Heart left ventricle (tissue), 16 donors: ENCODE measurements at regions not wholly inside any gene's neighbourhood (a gene's known extent, or its start where the extent isn't known, plus 50 kb on each side); places are given as distances from the start of the nearest gene placed in this dataset.

Experiments used
- ATAC-seq, 4 donors: fragments of 200-7000 bp; cut with Tn5 transposase; one replicate each; pipeline ENCODE4 v1.9.1; 2020 to 2022; ENCODE audit warnings: moderate library complexity in 4 of 4, mild to moderate bottlenecking in 3 of 4, moderate number of reproducible peaks in 1 of 4
- DNase-seq, 5 donors: peaks; one replicate each; pipeline ENCODE4 v3.0.0-alpha.2; 2020
- H3K27ac ChIP-seq, 12 donors: fragments of 200-600 bp; sonication (generic) in 4 of 12; one replicate each; pipeline versions ENCODE4 v1.5.0 to v1.8.0; 2016 to 2022; ENCODE audit warnings: mild to moderate bottlenecking in 2 of 12
- H3K27me3 ChIP-seq, 9 donors: fragments of 200-600 bp; sonication (generic) in 2 of 9; one replicate each; pipeline versions ENCODE4 v1.5.1 to v1.8.0; 2016 to 2022; ENCODE audit warnings: mild to moderate bottlenecking in 3 of 9
- H3K36me3 ChIP-seq, 9 donors: fragments of 200-600 bp; sonication (generic) in 2 of 9; one replicate each; pipeline versions ENCODE4 v1.5.0 to v1.8.0; 2018 to 2022; ENCODE audit warnings: mild to moderate bottlenecking in 2 of 9
- H3K4me1 ChIP-seq, 12 donors: fragments of 200-600 bp; sonication (generic) in 4 of 12; one replicate each; pipeline versions ENCODE4 v1.5.0 to v1.8.0; 2016 to 2022; ENCODE audit warnings: mild to moderate bottlenecking in 3 of 12
- H3K4me3 ChIP-seq, 12 donors: fragments of 200-600 bp; sonication (generic) in 4 of 12; one replicate each; pipeline versions ENCODE4 v1.5.0 to v1.8.0; 2017 to 2022; ENCODE audit warnings: mild to moderate bottlenecking in 9 of 12, moderate library complexity in 4 of 12
- H3K9me3 ChIP-seq, 12 donors: fragments of 200-600 bp; sonication (generic) in 4 of 12; one replicate each; pipeline versions ENCODE4 v1.5.0 to v1.8.0; 2016 to 2022; ENCODE audit warnings: mild to moderate bottlenecking in 1 of 12
- POLR2A ChIP-seq, 2 donors: fragments of 450-650 bp; IDR thresholded peaks; one replicate each; pipeline ENCODE4 v1.6.1; 2017; ENCODE audit warnings: antibody characterized with exemption in 2 of 2, mild to moderate bottlenecking in 2 of 2, moderate library complexity in 2 of 2
- WGBS, 4 donors: extraction: QIAGEN DNeasy Blood & Tissue Kit in 2 of 4; methylation state at CpG; one replicate each; pipeline versions ENCODE4 v1.1.5 to v1.1.7; 2013 to 2018; 5-methylcytosine and 5-hydroxymethylcytosine counted together
- intact Hi-C, 10 donors: fragments of 100-400 bp; cut with DNase I; formaldehyde crosslinking; loops; one replicate each; pipeline versions ENCODE4 v1.11.1 to v1.14.2; 2022
- TF ChIP-seq, protein P1 (sequence below), 12 donors: fragments of 200-600 bp; sonication (generic) in 4 of 12; IDR thresholded peaks; one replicate each; pipeline versions ENCODE4 v1.5.0 to v1.8.0; 2018 to 2022; ENCODE audit warnings: antibody characterized with exemption in 12 of 12, mild to moderate bottlenecking in 5 of 12
- donor health status: ischemic (EF 13 %, LVEDD 7.1; RV severe dilation, severe dysfunction).
- donor health status: healthy with polysubstance abuse.
- donor health status: DM: no; HTN: yes; CAD: no.
- donor health status: DM: no; HTN: no; CAD: no.
- donor health status: ischemic (EF 25% LVEDD 6.9; RV normal size, moderate dysfunction).
- donor health status: ischemic (EF 25% LVEDD 5.7; RV mildly dilated, moderate dysfunction).
- donor health status: healthy.
- donor health status: DM: yes; HTN: yes; CAD: no.
- donor health status: ischemic (EF 35%, LVEDD 5.7; RV mildly dilated, moderate dysfunction).
- donor health status: nonischemic (EF 11% LVEDD 7.7; RV severe dilation, severe dysfunction).
- donor health status: DM: yes; HTN: yes; CAD: no.
- donor health status: PGD.
- donor health status: ischemic (EF 29% LVEDD 5.4; RV normal size, mild dysfunction).
- donor health status: nonischemic (EF 23%, LVEDD 6.1; RV moderate dilation, normal function).

DNA sequence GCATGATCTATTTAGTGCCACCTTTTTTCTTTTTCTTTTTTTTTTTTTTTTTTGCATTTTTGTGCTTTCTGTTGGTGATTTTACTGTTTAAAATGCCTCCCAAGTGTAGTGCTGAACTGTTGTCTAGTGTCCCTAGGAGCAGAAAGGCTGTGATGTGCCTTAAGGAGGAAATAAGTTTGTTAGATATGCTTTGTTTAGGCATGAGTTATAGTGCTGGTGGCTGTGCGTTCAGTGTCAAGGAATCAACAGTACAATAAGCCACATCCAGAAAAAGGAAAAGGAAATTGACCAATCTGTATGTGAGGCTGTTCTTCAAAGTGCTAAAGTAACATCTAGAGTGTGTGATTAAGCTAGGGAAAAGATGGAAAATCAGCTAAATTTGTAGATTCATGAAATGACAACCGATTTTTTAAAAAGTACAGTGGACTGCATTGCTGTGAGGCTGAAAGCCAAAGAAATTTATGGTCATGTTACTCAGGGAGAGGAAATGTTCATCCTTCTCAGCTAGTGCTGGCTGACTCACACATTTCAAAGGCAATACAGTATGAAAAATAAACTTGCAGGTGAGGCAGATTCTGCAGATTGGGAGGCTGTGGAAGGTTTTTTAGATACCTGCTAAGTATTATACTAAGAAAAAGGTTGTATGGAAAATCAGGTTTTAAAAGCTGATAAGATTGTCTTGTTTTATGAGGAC is 122.7 kb upstream of the ADCY1 start:
- TF ChIP-seq, protein P1, sequence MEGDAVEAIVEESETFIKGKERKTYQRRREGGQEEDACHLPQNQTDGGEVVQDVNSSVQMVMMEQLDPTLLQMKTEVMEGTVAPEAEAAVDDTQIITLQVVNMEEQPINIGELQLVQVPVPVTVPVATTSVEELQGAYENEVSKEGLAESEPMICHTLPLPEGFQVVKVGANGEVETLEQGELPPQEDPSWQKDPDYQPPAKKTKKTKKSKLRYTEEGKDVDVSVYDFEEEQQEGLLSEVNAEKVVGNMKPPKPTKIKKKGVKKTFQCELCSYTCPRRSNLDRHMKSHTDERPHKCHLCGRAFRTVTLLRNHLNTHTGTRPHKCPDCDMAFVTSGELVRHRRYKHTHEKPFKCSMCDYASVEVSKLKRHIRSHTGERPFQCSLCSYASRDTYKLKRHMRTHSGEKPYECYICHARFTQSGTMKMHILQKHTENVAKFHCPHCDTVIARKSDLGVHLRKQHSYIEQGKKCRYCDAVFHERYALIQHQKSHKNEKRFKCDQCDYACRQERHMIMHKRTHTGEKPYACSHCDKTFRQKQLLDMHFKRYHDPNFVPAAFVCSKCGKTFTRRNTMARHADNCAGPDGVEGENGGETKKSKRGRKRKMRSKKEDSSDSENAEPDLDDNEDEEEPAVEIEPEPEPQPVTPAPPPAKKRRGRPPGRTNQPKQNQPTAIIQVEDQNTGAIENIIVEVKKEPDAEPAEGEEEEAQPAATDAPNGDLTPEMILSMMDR (IDR thresholded peaks at IDR 0.05): no peak
- no peak for TF ChIP-seq POLR2A (IDR thresholded peaks at IDR 0.05)
- no peaks in the 10 kb centered on the region for H3K9me3 ChIP-seq
- H3K27me3 ChIP-seq: peaks cover 0 to 6% (median 0%) of the 10 kb centered on the region in 9 donors
- DNase-seq: no peak
- no peak for ATAC-seq
- no peak overlapping the region for H3K27ac ChIP-seq
- H3K4me3 ChIP-seq: no peak overlapping the region
- no peaks in the 10 kb centered on the region for H3K36me3 ChIP-seq
- 60 to 73% (median 62%) methylated on average over 2 of the region's 2 CpGs for WGBS, 4 donors
- intact Hi-C loops: no loop called here
- no peaks in the 10 kb centered on the region for H3K4me1 ChIP-seq

DNA sequence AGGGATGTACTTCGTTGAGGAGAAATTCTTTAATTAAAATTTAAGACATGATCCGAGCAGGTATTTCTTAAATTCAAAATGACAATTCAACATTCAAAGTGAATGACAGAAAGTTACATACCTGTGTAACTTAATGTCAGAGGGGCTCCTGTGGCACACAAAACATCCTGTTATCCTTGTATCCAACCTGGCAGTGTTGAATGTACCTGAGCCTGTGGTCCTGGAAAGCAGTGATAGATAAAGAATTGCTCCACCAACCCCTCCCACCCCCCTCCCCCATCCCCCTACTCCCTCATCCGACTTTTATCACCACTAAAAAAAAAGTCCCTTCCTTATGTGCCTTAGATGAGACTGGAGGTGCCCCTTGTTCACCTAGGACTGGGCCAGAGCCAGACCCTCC is 119.4 kb upstream of the ADCY1 start:
- Histone ChIP-seq H3K4me3 (no peak overlapping the region), H3K9me3 (no peaks in the 10 kb centered on the region), H3K4me1 (no peaks in the 10 kb centered on the region), H3K27me3 (peaks cover 0 to 6% (median 0%) of the 10 kb centered on the region in 9 donors), H3K27ac (no peak overlapping the region), H3K36me3 (no peaks in the 10 kb centered on the region)
- intact Hi-C loops: no loop called here
- DNase-seq: no peak
- TF ChIP-seq POLR2A (IDR thresholded peaks at IDR 0.05): no peak
- TF ChIP-seq, protein P1 (IDR thresholded peaks at IDR 0.05): no peak
- 58 to 74% (median 61%) methylated on average over 3 of the region's 3 CpGs for WGBS, 4 donors
- no peak for ATAC-seq

DNA sequence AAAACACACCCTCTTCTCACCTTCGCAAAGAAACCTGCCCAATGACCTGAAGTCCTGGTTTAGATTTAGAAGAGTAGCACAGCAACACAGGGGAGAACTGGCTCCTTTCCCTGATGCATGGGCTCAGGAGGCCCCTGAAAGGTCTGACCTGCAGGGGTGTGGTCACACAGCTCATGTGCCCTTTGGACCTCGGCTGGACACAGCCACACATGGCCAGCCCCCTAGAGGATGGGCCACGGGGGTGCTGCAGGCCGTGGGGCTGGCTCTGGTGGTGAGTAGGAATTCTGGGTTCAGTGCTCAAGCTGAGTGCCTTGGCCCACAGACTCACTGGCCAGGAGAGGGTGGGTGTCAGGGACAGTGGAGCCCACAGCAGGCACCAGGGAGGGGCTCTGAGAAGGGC is 118.5 kb upstream of the ADCY1 start:
- TF ChIP-seq, protein P1 (IDR thresholded peaks at IDR 0.05): no peak
- no peak for TF ChIP-seq POLR2A (IDR thresholded peaks at IDR 0.05)
- H3K27ac ChIP-seq: no peak overlapping the region
- H3K4me3 ChIP-seq: no peak overlapping the region
- intact Hi-C loops: no loop called here
- H3K9me3 ChIP-seq: no peaks in the 10 kb centered on the region
- H3K27me3 ChIP-seq: peaks cover 0 to 6% (median 0%) of the 10 kb centered on the region in 9 donors
- H3K36me3 ChIP-seq: no peaks in the 10 kb centered on the region
- 73 to 84% (median 77%) methylated on average over 2 to 4 of the region's 4 CpGs for WGBS, 4 donors
- no peak for ATAC-seq
- DNase-seq: no peak
- H3K4me1 ChIP-seq: no peaks in the 10 kb centered on the region

DNA sequence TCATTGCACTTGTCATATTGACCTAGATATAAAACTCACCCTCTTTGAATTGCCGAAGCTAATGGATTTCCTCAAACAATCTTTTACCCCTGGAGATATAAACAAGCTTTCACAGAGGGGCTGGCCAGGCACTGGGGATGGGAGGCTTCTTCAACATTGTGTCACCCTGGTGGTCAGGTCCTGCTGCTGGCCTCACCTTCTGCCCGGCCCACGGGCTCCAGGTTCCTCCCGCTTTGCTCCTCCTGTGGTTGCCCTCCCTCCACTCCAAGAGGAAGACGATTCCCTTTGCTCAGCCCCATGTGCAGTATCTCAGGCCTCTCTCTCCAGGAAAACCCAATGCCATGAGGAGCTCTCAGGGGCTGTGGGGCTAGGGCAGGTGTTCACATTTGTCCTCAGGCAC is 118.1 kb upstream of the ADCY1 start:
- WGBS, 4 donors: 67 to 87% (median 82%) methylated on average over 5 of the region's 5 CpGs
- ATAC-seq (no peak), DNase-seq (no peak)
- Histone ChIP-seq H3K27ac (no peak overlapping the region), H3K4me3 (no peak overlapping the region), H3K27me3 (peaks cover 0 to 6% (median 0%) of the 10 kb centered on the region in 9 donors), H3K36me3 (no peaks in the 10 kb centered on the region), H3K9me3 (no peaks in the 10 kb centered on the region), H3K4me1 (no peaks in the 10 kb centered on the region)
- intact Hi-C loops: no loop called here
- TF ChIP-seq POLR2A (IDR thresholded peaks at IDR 0.05): no peak
